Activated naive CD4-positive, alpha-beta T cell treated with anti-CD3 and anti-CD28 coated beads for 36 hours (primary cell): ENCODE measurements at regions not wholly inside any gene's neighbourhood (a gene's known extent, or its start where the extent isn't known, plus 50 kb on each side); places are given as distances from the start of the nearest gene placed in this dataset.
"Not testable (repeated sequence)": the region's sequence is repeated elsewhere in the genome, so short reads cannot be mapped to it uniquely, and the experiment has no call there.

ENCODE experiments used
- CTCF ChIA-PET: fragments of 350-600 bp; sonication (Branson Sonifier 250); formaldehyde crosslinking; loops from one replicate; lab custom pipeline; 2021; ENCODE audit warnings: antibody characterized with exemption; lab: Charles Lee
- DNase-seq: peaks from one replicate; pipeline ENCODE4 v3.0.0-alpha.2; 2020
- H3K27ac Mint-ChIP-seq: one replicate; pipeline ENCODE4 v1.8.0; 2021; ENCODE audit warnings: mild to moderate bottlenecking, mixed read lengths
- H3K27me3 Mint-ChIP-seq: one replicate; pipeline ENCODE4 v1.8.0; 2021; ENCODE audit warnings: low read depth, mixed read lengths
- H3K36me3 Mint-ChIP-seq: one replicate; pipeline ENCODE4 v1.8.0; 2021; ENCODE audit warnings: low read depth, mixed read lengths
- H3K4me1 Mint-ChIP-seq: one replicate; pipeline ENCODE4 v1.8.0; 2021; ENCODE audit warnings: low read depth, mixed read lengths
- H3K4me3 Mint-ChIP-seq: one replicate; pipeline ENCODE4 v1.8.0; 2021; ENCODE audit warnings: mild to moderate bottlenecking, moderate library complexity, mixed read lengths
- H3K9me3 Mint-ChIP-seq: one replicate; pipeline ENCODE4 v1.8.0; 2021; ENCODE audit warnings: mixed read lengths
- intact Hi-C: fragments of 100-400 bp; cut with micrococcal nuclease; formaldehyde crosslinking; loops from one replicate; pipeline ENCODE4 v1.15.1; 2023

GRCh38 chr6:47180633-47181032, 129.1 kb downstream of the TNFRSF21 start:
- peaks cover 2% of the 10 kb centered on the region for H3K27me3 Mint-ChIP-seq
- no peaks in the 10 kb centered on the region for H3K9me3 Mint-ChIP-seq
- CTCF ChIA-PET: no interaction called here
- DNase-seq: peak; percentile 7
- H3K27ac Mint-ChIP-seq: no peak overlapping the region
- H3K4me1 Mint-ChIP-seq: no peaks in the 10 kb centered on the region
- H3K36me3 Mint-ChIP-seq: no peaks in the 10 kb centered on the region
- no peak overlapping the region for H3K4me3 Mint-ChIP-seq
- intact Hi-C loops: no loop called here

GRCh38 chr6:47179286-47179685, 130.4 kb downstream of the TNFRSF21 start:
- no peaks in the 10 kb centered on the region for H3K36me3 Mint-ChIP-seq
- H3K9me3 Mint-ChIP-seq: no peaks in the 10 kb centered on the region
- no peaks in the 10 kb centered on the region for H3K4me1 Mint-ChIP-seq
- CTCF ChIA-PET: no interaction called here
- intact Hi-C loops: no loop called here
- DNase-seq: no peak
- H3K27me3 Mint-ChIP-seq: no peaks in the 10 kb centered on the region
- H3K4me3 Mint-ChIP-seq: no peak overlapping the region
- H3K27ac Mint-ChIP-seq: no peak overlapping the region

DNA sequence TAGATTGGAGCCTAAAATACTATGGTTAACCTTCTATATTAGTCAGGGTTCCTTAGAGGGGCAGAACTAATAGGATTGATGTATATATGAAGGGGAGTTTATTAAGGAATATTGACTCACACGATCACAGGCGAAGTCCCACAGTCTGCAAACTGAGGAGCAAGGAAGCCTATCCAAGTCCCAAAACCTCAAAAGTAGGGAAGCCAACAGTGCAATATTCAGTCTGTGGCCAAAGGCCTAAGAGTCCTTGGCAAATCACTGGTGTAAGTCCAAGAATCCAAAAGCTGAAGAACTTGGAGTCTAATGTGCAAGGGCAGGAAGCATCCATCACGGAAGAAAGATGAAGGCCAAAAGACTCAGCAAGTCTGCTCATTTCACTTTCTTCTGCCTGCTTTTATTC, 133.5 kb upstream of the ADGRF1 start:
- no peaks in the 10 kb centered on the region for H3K4me1 Mint-ChIP-seq
- H3K4me3 Mint-ChIP-seq: no peak overlapping the region
- CTCF ChIA-PET: no interaction called here
- no peaks in the 10 kb centered on the region for H3K9me3 Mint-ChIP-seq
- H3K27ac Mint-ChIP-seq: no peak overlapping the region
- H3K36me3 Mint-ChIP-seq: no peaks in the 10 kb centered on the region
- no peak for DNase-seq
- no peaks in the 10 kb centered on the region for H3K27me3 Mint-ChIP-seq
- intact Hi-C loops: no loop called here

GRCh38 chr6:47174502-47175023, 132.4 kb upstream of the ADGRF1 start:
- Mint-ChIP-seq H3K4me3 (no peak overlapping the region), H3K27me3 (no peaks in the 10 kb centered on the region), H3K36me3 (no peaks in the 10 kb centered on the region), H3K9me3 (no peaks in the 10 kb centered on the region), H3K27ac (no peak overlapping the region), H3K4me1 (no peaks in the 10 kb centered on the region)
- intact Hi-C loops: no loop called here
- DNase-seq: no peak
- CTCF ChIA-PET: no interaction called here

DNA sequence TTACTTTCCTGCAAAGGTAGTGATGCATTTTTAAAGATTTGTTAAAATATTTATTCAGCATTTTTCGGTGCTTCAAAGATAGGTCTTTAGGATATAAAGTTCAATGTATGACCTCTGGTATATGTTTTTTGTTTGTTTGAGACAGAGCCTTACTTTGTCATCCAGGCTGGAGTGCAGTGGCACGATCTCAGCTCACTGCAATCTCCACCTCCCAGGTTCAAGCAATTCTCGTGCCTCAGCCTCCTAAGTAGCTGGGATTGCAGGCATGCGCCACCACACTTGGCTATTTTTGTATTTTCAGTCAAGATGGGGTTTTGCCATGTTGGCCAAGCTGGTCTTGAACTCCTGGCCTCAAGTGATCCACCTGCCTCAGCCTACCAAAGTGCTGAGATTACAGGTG, 131.9 kb upstream of the ADGRF1 start:
- intact Hi-C loops, H3K27me3 Mint-ChIP-seq, H3K9me3 Mint-ChIP-seq, CTCF ChIA-PET, DNase-seq, H3K27ac Mint-ChIP-seq, H3K4me3 Mint-ChIP-seq, H3K36me3 Mint-ChIP-seq, H3K4me1 Mint-ChIP-seq: not testable (repeated sequence)

GRCh38 chr6:47173145-47173544, 131.0 kb upstream of the ADGRF1 start:
- H3K4me3 Mint-ChIP-seq, DNase-seq, H3K27me3 Mint-ChIP-seq, H3K36me3 Mint-ChIP-seq, H3K4me1 Mint-ChIP-seq, H3K9me3 Mint-ChIP-seq, H3K27ac Mint-ChIP-seq, intact Hi-C loops, CTCF ChIA-PET: not testable (repeated sequence)

GRCh38 chr6:47170617-47170947, 128.4 kb upstream of the ADGRF1 start:
- H3K27me3 Mint-ChIP-seq: no peaks in the 10 kb centered on the region
- H3K4me1 Mint-ChIP-seq: no peaks in the 10 kb centered on the region
- H3K4me3 Mint-ChIP-seq: no peak overlapping the region
- H3K36me3 Mint-ChIP-seq: no peaks in the 10 kb centered on the region
- intact Hi-C loops: no loop called here
- no peak for DNase-seq
- CTCF ChIA-PET: no interaction called here
- no peak overlapping the region for H3K27ac Mint-ChIP-seq
- no peaks in the 10 kb centered on the region for H3K9me3 Mint-ChIP-seq

GRCh38 chr6:47169785-47170616, 127.9 kb upstream of the ADGRF1 start:
- Mint-ChIP-seq H3K27me3 (no peaks in the 10 kb centered on the region), H3K4me1 (no peaks in the 10 kb centered on the region), H3K4me3 (no peak overlapping the region), H3K27ac (no peak overlapping the region), H3K9me3 (no peaks in the 10 kb centered on the region), H3K36me3 (no peaks in the 10 kb centered on the region)
- DNase-seq: no peak
- intact Hi-C loops: no loop called here
- CTCF ChIA-PET: no interaction called here

- H3K27ac Mint-ChIP-seq: no peak overlapping the region
- no peak for DNase-seq
- H3K27me3 Mint-ChIP-seq: peaks cover 3% of the 10 kb centered on the region
- no peak overlapping the region for H3K4me3 Mint-ChIP-seq
- H3K36me3 Mint-ChIP-seq: no peaks in the 10 kb centered on the region
- CTCF ChIA-PET: no interaction called here
- no peaks in the 10 kb centered on the region for H3K9me3 Mint-ChIP-seq
- no peaks in the 10 kb centered on the region for H3K4me1 Mint-ChIP-seq
- intact Hi-C loops: no loop called here
Observed at GRCh38 chr6:47168180-47168579, 126.0 kb upstream of the ADGRF1 start.

DNA sequence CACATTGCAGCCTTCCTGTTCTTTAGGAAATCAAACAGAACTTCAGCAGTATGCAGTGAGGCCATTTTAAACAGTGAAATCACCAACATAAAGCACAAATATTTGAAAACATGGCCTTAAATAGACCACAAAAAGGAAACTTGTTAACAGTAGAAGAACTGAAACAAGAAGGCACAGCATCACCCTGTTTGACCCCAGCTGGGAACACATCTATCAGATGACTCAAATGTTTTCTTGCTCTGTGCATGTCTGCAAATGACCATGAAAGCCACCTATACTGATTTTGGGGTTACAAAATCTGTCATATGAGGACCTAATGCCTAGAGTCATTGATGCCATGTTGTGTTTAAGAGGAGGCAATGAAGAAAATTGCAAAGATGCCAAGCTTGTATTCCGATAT, 123.8 kb upstream of the ADGRF1 start:
- H3K9me3 Mint-ChIP-seq: no peaks in the 10 kb centered on the region
- H3K27ac Mint-ChIP-seq: no peak overlapping the region
- no peak for DNase-seq
- H3K36me3 Mint-ChIP-seq: no peaks in the 10 kb centered on the region
- CTCF ChIA-PET: no interaction called here
- H3K4me1 Mint-ChIP-seq: no peaks in the 10 kb centered on the region
- peaks cover 3% of the 10 kb centered on the region for H3K27me3 Mint-ChIP-seq
- intact Hi-C loops: no loop called here
- no peak overlapping the region for H3K4me3 Mint-ChIP-seq

GRCh38 chr6:47164877-47165276, 122.7 kb upstream of the ADGRF1 start:
- Mint-ChIP-seq H3K27ac (no peak overlapping the region), H3K27me3 (peaks cover 3% of the 10 kb centered on the region), H3K9me3 (no peaks in the 10 kb centered on the region), H3K4me1 (no peaks in the 10 kb centered on the region), H3K36me3 (no peaks in the 10 kb centered on the region), H3K4me3 (no peak overlapping the region)
- CTCF ChIA-PET: no interaction called here
- DNase-seq: no peak
- intact Hi-C loops: no loop called here

GRCh38 chr6:47163536-47163935, 121.4 kb upstream of the ADGRF1 start:
- H3K9me3 Mint-ChIP-seq: no peaks in the 10 kb centered on the region
- intact Hi-C loops: no loop called here
- CTCF ChIA-PET: no interaction called here
- no peaks in the 10 kb centered on the region for H3K4me1 Mint-ChIP-seq
- no peak overlapping the region for H3K4me3 Mint-ChIP-seq
- no peak overlapping the region for H3K27ac Mint-ChIP-seq
- H3K36me3 Mint-ChIP-seq: no peaks in the 10 kb centered on the region
- no peak for DNase-seq
- peaks cover 3% of the 10 kb centered on the region for H3K27me3 Mint-ChIP-seq

GRCh38 chr6:47162793-47163192, 120.7 kb upstream of the ADGRF1 start:
- Mint-ChIP-seq H3K9me3 (no peaks in the 10 kb centered on the region), H3K4me3 (no peak overlapping the region), H3K27me3 (peaks cover 3% of the 10 kb centered on the region), H3K27ac (no peak overlapping the region), H3K36me3 (no peaks in the 10 kb centered on the region), H3K4me1 (no peaks in the 10 kb centered on the region)
- CTCF ChIA-PET: interaction anchor here (0.6 kb wide), 1 partner anchor 52 kb away, joined by 3 read pairs; no protein-coding TSS in a partner anchor
- no peak for DNase-seq
- intact Hi-C loops: no loop called here
